Activated CD8-positive, alpha-beta T cell treated with anti-CD3 and anti-CD28 coated beads for 36 hours (primary cell): ENCODE measurements at regions not wholly inside any gene's neighbourhood (a gene's known extent, or its start where the extent isn't known, plus 50 kb on each side); places are given as distances from the start of the nearest gene placed in this dataset.

Experiments used
- ATAC-seq: fragments of 200-7000 bp; cut with Tn5 transposase; one replicate; pipeline ENCODE4 v1.10.0; 2021; ENCODE audit warnings: mild to moderate bottlenecking, moderate library complexity
- CTCF ChIA-PET: fragments of 350-600 bp; sonication (Branson Sonifier 250); formaldehyde crosslinking; loops from one replicate; lab custom pipeline; 2021; ENCODE audit warnings: antibody characterized with exemption; lab: Charles Lee
- POLR2A ChIA-PET: fragments of 350-600 bp; sonication (Branson Sonifier 250); formaldehyde crosslinking; loops from one replicate; lab custom pipeline; 2021; ENCODE audit warnings: antibody characterized with exemption; lab: Charles Lee
- DNase-seq: peaks from one replicate; pipeline ENCODE4 v3.0.0-alpha.2; 2020
- H3K27ac Mint-ChIP-seq: one replicate; pipeline ENCODE4 v1.8.0; 2021; ENCODE audit warnings: mild to moderate bottlenecking, mixed read lengths
- H3K27me3 Mint-ChIP-seq: one replicate; pipeline ENCODE4 v1.8.0; 2021; ENCODE audit warnings: mixed read lengths
- H3K36me3 Mint-ChIP-seq: one replicate; pipeline ENCODE4 v1.8.0; 2021; ENCODE audit warnings: low read depth, mixed read lengths
- H3K4me1 Mint-ChIP-seq: one replicate; pipeline ENCODE4 v1.8.0; 2021; ENCODE audit warnings: low read depth, mixed read lengths
- H3K4me3 Mint-ChIP-seq: one replicate; pipeline ENCODE4 v1.8.0; 2021; ENCODE audit warnings: mild to moderate bottlenecking, moderate library complexity, mixed read lengths
- H3K9me3 Mint-ChIP-seq: one replicate; pipeline ENCODE4 v1.8.0; 2021; ENCODE audit warnings: mixed read lengths
- intact Hi-C: fragments of 100-400 bp; cut with micrococcal nuclease; formaldehyde crosslinking; loops from one replicate; pipeline ENCODE4 v1.10.0; 2022
- TF ChIP-seq, protein P1 (sequence below): fragments of 200-600 bp; IDR thresholded peaks from one replicate; pipeline ENCODE4 v1.8.0; 2022; ENCODE audit warnings: antibody characterized with exemption, mild to moderate bottlenecking

DNA sequence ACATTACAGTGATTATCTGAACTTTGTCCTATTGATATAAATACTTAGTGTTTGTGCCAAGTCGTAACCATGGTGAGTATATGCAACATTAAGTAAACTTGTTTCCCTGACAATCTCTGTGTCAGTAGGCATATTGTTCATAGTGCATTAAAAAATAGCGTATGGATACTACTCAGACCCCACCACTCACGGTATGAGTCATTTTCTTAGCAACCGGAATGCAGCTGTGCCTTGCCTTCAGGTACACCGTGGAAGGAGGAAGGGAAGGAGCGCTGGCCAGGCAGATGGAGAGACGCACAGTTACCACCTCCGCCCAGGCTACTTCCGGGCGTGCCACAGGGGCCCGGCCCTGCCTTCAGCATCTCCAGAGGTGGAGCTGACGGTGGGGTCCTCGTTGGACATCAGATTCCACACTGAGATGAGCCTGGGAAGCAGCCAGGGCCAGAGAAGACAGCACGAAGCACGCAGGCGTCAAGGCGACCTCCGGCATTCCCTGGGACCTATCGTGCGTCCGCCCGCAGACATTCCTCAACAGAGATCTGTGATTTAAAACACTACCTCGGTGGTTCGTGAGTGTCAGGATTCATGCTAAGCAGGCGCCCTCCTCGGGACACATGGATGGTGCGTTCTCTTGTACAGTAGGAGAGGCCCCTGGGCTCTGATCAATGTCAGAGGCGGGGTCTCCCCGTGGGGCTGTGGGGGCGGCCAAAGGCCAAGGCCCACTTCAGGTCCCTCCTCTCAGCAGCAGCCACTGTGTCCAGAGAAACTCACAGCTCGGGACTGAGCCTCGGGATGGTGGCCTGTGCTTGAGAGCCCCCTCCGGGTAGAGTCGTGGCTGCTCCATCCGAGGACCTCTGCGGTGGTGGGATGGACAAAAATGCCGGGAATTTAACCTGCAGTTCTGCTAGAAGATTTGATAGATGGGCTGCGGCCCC lies 82.2 kb upstream of the HDAC4 start:
- ChIA-PET POLR2A (no interaction called here), CTCF (no interaction called here)
- Mint-ChIP-seq H3K4me1 (no peaks in the 10 kb centered on the region), H3K27ac (no peak overlapping the region), H3K27me3 (no peaks in the 10 kb centered on the region), H3K9me3 (no peaks in the 10 kb centered on the region), H3K4me3 (no peak overlapping the region), H3K36me3 (no peaks in the 10 kb centered on the region)
- TF ChIP-seq, protein P1, sequence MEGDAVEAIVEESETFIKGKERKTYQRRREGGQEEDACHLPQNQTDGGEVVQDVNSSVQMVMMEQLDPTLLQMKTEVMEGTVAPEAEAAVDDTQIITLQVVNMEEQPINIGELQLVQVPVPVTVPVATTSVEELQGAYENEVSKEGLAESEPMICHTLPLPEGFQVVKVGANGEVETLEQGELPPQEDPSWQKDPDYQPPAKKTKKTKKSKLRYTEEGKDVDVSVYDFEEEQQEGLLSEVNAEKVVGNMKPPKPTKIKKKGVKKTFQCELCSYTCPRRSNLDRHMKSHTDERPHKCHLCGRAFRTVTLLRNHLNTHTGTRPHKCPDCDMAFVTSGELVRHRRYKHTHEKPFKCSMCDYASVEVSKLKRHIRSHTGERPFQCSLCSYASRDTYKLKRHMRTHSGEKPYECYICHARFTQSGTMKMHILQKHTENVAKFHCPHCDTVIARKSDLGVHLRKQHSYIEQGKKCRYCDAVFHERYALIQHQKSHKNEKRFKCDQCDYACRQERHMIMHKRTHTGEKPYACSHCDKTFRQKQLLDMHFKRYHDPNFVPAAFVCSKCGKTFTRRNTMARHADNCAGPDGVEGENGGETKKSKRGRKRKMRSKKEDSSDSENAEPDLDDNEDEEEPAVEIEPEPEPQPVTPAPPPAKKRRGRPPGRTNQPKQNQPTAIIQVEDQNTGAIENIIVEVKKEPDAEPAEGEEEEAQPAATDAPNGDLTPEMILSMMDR = no peak
- no peak for ATAC-seq
- no peak for DNase-seq
- intact Hi-C loops = no loop called here

DNA sequence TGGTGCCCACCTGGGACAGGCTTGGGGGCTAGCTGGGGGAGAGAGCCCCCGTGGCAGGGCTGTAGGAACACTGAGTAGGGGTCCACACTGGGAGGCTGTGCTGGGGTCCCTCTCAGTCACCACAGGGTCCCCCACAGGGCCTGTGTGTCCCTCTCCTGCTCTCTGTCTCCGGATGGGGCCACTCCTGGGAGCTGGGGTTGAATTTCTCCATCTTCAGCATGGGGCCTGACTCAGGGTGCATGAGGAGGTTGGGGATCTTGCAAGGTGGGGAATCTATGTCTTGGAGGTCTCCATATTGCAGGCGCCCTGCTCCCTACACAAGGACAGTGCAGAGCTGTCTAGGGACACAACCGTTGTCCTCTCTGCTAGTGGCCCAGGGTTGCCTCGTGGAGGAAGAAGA lies 78.7 kb upstream of the HDAC4 start:
- Mint-ChIP-seq H3K9me3 (no peaks in the 10 kb centered on the region), H3K27me3 (no peaks in the 10 kb centered on the region), H3K4me3 (no peak overlapping the region), H3K36me3 (no peaks in the 10 kb centered on the region), H3K27ac (no peak overlapping the region), H3K4me1 (no peaks in the 10 kb centered on the region)
- ATAC-seq (no peak), DNase-seq (no peak)
- TF ChIP-seq, protein P1 = no peak
- POLR2A ChIA-PET = no interaction called here
- intact Hi-C loops = no loop called here
- CTCF ChIA-PET = no interaction called here

DNA sequence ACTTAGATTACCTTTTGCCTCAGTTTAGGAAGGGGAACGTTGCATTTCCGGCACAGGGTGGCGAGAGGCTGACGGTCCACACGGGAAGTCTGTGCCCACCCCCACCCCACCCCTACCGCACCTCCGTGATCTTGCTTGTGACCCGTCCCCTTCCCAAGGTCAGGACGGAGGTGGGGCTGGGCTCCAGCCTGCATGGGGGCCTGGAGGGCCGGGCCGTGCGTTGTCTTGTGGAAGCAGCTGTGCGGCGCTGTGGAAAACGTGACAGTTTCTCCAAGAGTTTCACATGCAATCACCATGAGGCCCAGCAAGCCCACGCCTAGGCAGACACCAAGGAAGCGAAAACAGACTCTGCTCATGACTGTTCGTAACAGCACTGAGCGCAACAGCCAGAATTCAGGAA lies 76.8 kb upstream of the HDAC4 start:
- TF ChIP-seq, protein P1 = no peak
- Mint-ChIP-seq H3K4me1 (no peaks in the 10 kb centered on the region), H3K9me3 (no peaks in the 10 kb centered on the region), H3K27me3 (no peaks in the 10 kb centered on the region), H3K4me3 (no peak overlapping the region), H3K27ac (no peak overlapping the region), H3K36me3 (no peaks in the 10 kb centered on the region)
- intact Hi-C loops = no loop called here
- no peak for DNase-seq
- CTCF ChIA-PET = no interaction called here
- no peak for ATAC-seq
- POLR2A ChIA-PET = no interaction called here

DNA sequence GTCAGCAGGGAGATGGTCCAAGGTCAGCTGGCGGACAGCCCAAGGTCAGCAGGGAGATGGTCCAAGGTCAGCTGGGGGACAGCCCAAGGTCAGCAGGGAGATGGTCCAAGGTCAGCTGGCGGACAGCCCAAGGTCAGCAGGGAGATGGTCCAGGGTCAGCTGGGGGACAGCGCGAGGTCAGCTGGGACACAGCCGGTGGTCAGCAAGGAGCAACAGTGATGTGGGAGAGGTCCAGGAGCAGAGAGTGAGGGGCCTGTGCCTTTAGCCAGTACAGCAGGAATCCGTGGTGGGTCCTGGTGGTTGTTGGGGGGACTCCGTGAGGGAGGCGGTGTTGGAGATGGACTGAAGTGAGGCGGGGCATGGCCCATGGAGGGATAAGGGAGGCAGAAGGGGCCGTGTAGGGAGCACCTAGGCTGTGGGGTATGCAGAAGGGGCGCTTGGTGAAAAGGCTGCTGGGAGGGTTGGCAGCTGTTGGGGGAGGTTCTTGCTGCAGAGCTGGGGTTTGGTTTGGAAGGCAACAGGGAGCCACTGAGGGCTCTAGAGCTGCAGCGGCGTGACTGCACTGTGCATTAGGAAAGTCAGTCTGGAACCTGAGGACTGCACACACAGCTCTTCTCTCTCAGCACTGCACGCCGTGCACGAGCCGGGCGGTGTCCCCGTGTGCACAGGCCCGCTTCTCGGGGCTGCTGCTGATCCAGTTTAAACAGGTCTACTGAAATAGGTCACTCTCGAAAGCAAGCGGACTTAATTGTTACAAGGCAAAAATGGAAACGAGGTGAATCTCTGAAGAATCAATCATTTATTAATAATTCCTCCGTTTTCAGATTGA lies 76.2 kb upstream of the HDAC4 start:
- H3K36me3 Mint-ChIP-seq = no peaks in the 10 kb centered on the region
- no peaks in the 10 kb centered on the region for H3K4me1 Mint-ChIP-seq
- no peak overlapping the region for H3K27ac Mint-ChIP-seq
- ATAC-seq (no peak), DNase-seq (peak; percentile 3)
- no peaks in the 10 kb centered on the region for H3K27me3 Mint-ChIP-seq
- no peak overlapping the region for H3K4me3 Mint-ChIP-seq
- CTCF ChIA-PET = interaction anchor here (1.1 kb wide), 1 partner anchor 405 kb away, joined by 3 read pairs; no protein-coding TSS in a partner anchor
- TF ChIP-seq, protein P1 = no peak
- POLR2A ChIA-PET = no interaction called here
- no peaks in the 10 kb centered on the region for H3K9me3 Mint-ChIP-seq
- intact Hi-C loops = no loop called here
